Stimulated activated naive CD8-positive, alpha-beta T cell treated with anti-CD3 and anti-CD28 coated beads, Interleukin-15, amount 100 ng/mL, for 72 hours (primary cell): ENCODE measurements at regions not wholly inside any gene's neighbourhood (a gene's known extent, or its start where the extent isn't known, plus 50 kb on each side); places are given as distances from the start of the nearest gene placed in this dataset.

ENCODE experiments used
- ATAC-seq: fragments of 150-1000 bp; cut with Tn5 transposase; 2 replicates; pipeline ENCODE4 v1.10.0; 2021; ENCODE audit warnings: mild to moderate bottlenecking, moderate library complexity
- DNase-seq, 2 donors: peaks; one replicate each; pipeline ENCODE4 v3.0.0; 2021 to 2022
- H3K27ac Mint-ChIP-seq, 2 donors: one replicate each; pipeline ENCODE4 v1.8.0; 2022; ENCODE audit warnings: mild to moderate bottlenecking in 2 of 2, mixed read lengths in 2 of 2, moderate library complexity in 2 of 2
- H3K27me3 Mint-ChIP-seq: one replicate; pipeline ENCODE4 v1.8.0; 2022; ENCODE audit warnings: mixed read lengths
- H3K4me1 Mint-ChIP-seq: one replicate; pipeline ENCODE4 v1.8.0; 2022; ENCODE audit warnings: mild to moderate bottlenecking, mixed read lengths
- H3K4me3 Mint-ChIP-seq, 2 donors: one replicate each; pipeline ENCODE4 v1.8.0; 2022; ENCODE audit warnings: mild to moderate bottlenecking in 2 of 2, mixed read lengths in 2 of 2, moderate library complexity in 1 of 2
- H3K9me3 Mint-ChIP-seq, 2 donors: one replicate each; pipeline ENCODE4 v1.8.0; 2022; ENCODE audit warnings: mixed read lengths in 2 of 2

- H3K4me3 Mint-ChIP-seq: no peak overlapping the region
- H3K9me3 Mint-ChIP-seq: peaks cover 5 to 8% of the 10 kb centered on the region in 2 donors
Measured at GRCh38 chr6:133621751-133622150, 267.2 kb upstream of the TCF21 start.

GRCh38 chr6:133623065-133623464 is 265.8 kb upstream of the TCF21 start:
- Mint-ChIP-seq H3K4me1 (no peaks in the 10 kb centered on the region), H3K27me3 (no peaks in the 10 kb centered on the region), H3K27ac (no peak overlapping the region), H3K4me3 (no peak overlapping the region), H3K9me3 (no peaks in the 10 kb centered on the region)
- ATAC-seq (no peak), DNase-seq (no peak)

More at GRCh38 chr6:133621751-133622150, 267.2 kb upstream of the TCF21 start:
- Mint-ChIP-seq H3K27ac (no peak overlapping the region), H3K27me3 (no peaks in the 10 kb centered on the region), H3K4me1 (no peaks in the 10 kb centered on the region)
- ATAC-seq: no peak
- no peak for DNase-seq

- no peak for DNase-seq
- no peaks in the 10 kb centered on the region for H3K27me3 Mint-ChIP-seq
- ATAC-seq: no peak
- no peaks in the 10 kb centered on the region for H3K4me1 Mint-ChIP-seq
- no peak overlapping the region for H3K4me3 Mint-ChIP-seq
- no peaks in the 10 kb centered on the region for H3K9me3 Mint-ChIP-seq
- no peak overlapping the region for H3K27ac Mint-ChIP-seq
Measured at GRCh38 chr6:133623621-133624020, 265.3 kb upstream of the TCF21 start.

GRCh38 chr6:133626096-133626666 is 262.7 kb upstream of the TCF21 start:
- no peaks in the 10 kb centered on the region for H3K27me3 Mint-ChIP-seq
- no peak overlapping the region for H3K4me3 Mint-ChIP-seq
- no peaks in the 10 kb centered on the region for H3K9me3 Mint-ChIP-seq
- H3K27ac Mint-ChIP-seq: no peak overlapping the region
- no peak for DNase-seq
- ATAC-seq: no peak
- H3K4me1 Mint-ChIP-seq: no peaks in the 10 kb centered on the region

GRCh38 chr6:133629970-133630369 is 258.9 kb upstream of the TCF21 start:
- Mint-ChIP-seq H3K4me3 (no peak overlapping the region), H3K9me3 (no peaks in the 10 kb centered on the region), H3K27me3 (no peaks in the 10 kb centered on the region), H3K4me1 (no peaks in the 10 kb centered on the region), H3K27ac (no peak overlapping the region)
- ATAC-seq (no peak), DNase-seq (no peak)

GRCh38 chr6:133630651-133631050 is 258.3 kb upstream of the TCF21 start:
- no peaks in the 10 kb centered on the region for H3K4me1 Mint-ChIP-seq
- DNase-seq (no peak), ATAC-seq (no peak)
- H3K4me3 Mint-ChIP-seq: no peak overlapping the region
- no peak overlapping the region for H3K27ac Mint-ChIP-seq
- no peaks in the 10 kb centered on the region for H3K9me3 Mint-ChIP-seq
- H3K27me3 Mint-ChIP-seq: no peaks in the 10 kb centered on the region

- Mint-ChIP-seq H3K27ac (no peak overlapping the region), H3K4me1 (no peaks in the 10 kb centered on the region), H3K27me3 (no peaks in the 10 kb centered on the region), H3K4me3 (no peak overlapping the region), H3K9me3 (no peaks in the 10 kb centered on the region)
- DNase-seq (no peak), ATAC-seq (no peak)
Measured at GRCh38 chr6:133631421-133631820, 257.5 kb upstream of the TCF21 start.

GRCh38 chr6:133632206-133632605 is 256.7 kb upstream of the TCF21 start:
- no peaks in the 10 kb centered on the region for H3K9me3 Mint-ChIP-seq
- no peak overlapping the region for H3K27ac Mint-ChIP-seq
- no peaks in the 10 kb centered on the region for H3K4me1 Mint-ChIP-seq
- no peak for DNase-seq
- no peak overlapping the region for H3K4me3 Mint-ChIP-seq
- no peaks in the 10 kb centered on the region for H3K27me3 Mint-ChIP-seq
- ATAC-seq: no peak

- no peaks in the 10 kb centered on the region for H3K4me1 Mint-ChIP-seq
- DNase-seq (no peak), ATAC-seq (no peak)
- no peaks in the 10 kb centered on the region for H3K27me3 Mint-ChIP-seq
- no peak overlapping the region for H3K27ac Mint-ChIP-seq
- no peaks in the 10 kb centered on the region for H3K9me3 Mint-ChIP-seq
- H3K4me3 Mint-ChIP-seq: no peak overlapping the region
Measured at GRCh38 chr6:133632906-133633305, 256.0 kb upstream of the TCF21 start.

- Mint-ChIP-seq H3K4me3 (no peak overlapping the region), H3K9me3 (peaks cover 0 to 4% of the 10 kb centered on the region in 2 donors), H3K4me1 (no peaks in the 10 kb centered on the region), H3K27me3 (no peaks in the 10 kb centered on the region), H3K27ac (no peak overlapping the region)
- no peak for ATAC-seq
- DNase-seq: no peak
Measured at GRCh38 chr6:133634474-133634873, 254.4 kb upstream of the TCF21 start.

GRCh38 chr6:133635447-133635846 is 253.5 kb upstream of the TCF21 start:
- no peaks in the 10 kb centered on the region for H3K4me1 Mint-ChIP-seq
- no peak for DNase-seq
- no peaks in the 10 kb centered on the region for H3K27me3 Mint-ChIP-seq
- no peak for ATAC-seq
- H3K27ac Mint-ChIP-seq: no peak overlapping the region
- peaks cover 0 to 4% of the 10 kb centered on the region in 2 donors for H3K9me3 Mint-ChIP-seq
- no peak overlapping the region for H3K4me3 Mint-ChIP-seq

- ATAC-seq: no peak
- H3K4me3 Mint-ChIP-seq: no peak overlapping the region
- no peak for DNase-seq
- H3K9me3 Mint-ChIP-seq: peaks cover 0 to 4% of the 10 kb centered on the region in 2 donors
- no peaks in the 10 kb centered on the region for H3K27me3 Mint-ChIP-seq
- no peak overlapping the region for H3K27ac Mint-ChIP-seq
- no peaks in the 10 kb centered on the region for H3K4me1 Mint-ChIP-seq
Measured at GRCh38 chr6:133637436-133637835, 251.5 kb upstream of the TCF21 start.

- no peaks in the 10 kb centered on the region for H3K27me3 Mint-ChIP-seq
- H3K9me3 Mint-ChIP-seq: peaks cover 0 to 4% of the 10 kb centered on the region in 2 donors
- no peaks in the 10 kb centered on the region for H3K4me1 Mint-ChIP-seq
- no peak for DNase-seq
- no peak for ATAC-seq
- no peak overlapping the region for H3K27ac Mint-ChIP-seq
- H3K4me3 Mint-ChIP-seq: no peak overlapping the region
Measured at GRCh38 chr6:133637874-133638273, 251.0 kb upstream of the TCF21 start.

GRCh38 chr6:133641104-133641503 is 247.8 kb upstream of the TCF21 start:
- DNase-seq (no peak), ATAC-seq (no peak)
- H3K4me1 Mint-ChIP-seq: no peaks in the 10 kb centered on the region
- H3K9me3 Mint-ChIP-seq: peaks cover 0 to 4% of the 10 kb centered on the region in 2 donors
- H3K27ac Mint-ChIP-seq: no peak overlapping the region
- no peaks in the 10 kb centered on the region for H3K27me3 Mint-ChIP-seq
- no peak overlapping the region for H3K4me3 Mint-ChIP-seq

GRCh38 chr6:133644548-133644891 is 244.4 kb upstream of the TCF21 start:
- no peak for ATAC-seq
- no peaks in the 10 kb centered on the region for H3K4me1 Mint-ChIP-seq
- peaks cover 8% of the 10 kb centered on the region for H3K27me3 Mint-ChIP-seq
- no peak for DNase-seq
- H3K4me3 Mint-ChIP-seq: no peak overlapping the region
- H3K27ac Mint-ChIP-seq: no peak overlapping the region
- H3K9me3 Mint-ChIP-seq: no peaks in the 10 kb centered on the region

GRCh38 chr6:133644892-133645619 is 243.9 kb upstream of the TCF21 start:
- Mint-ChIP-seq H3K4me1 (no peaks in the 10 kb centered on the region), H3K27ac (no peak overlapping the region), H3K4me3 (no peak overlapping the region), H3K9me3 (no peaks in the 10 kb centered on the region), H3K27me3 (peaks cover 8% of the 10 kb centered on the region)
- DNase-seq (no peak), ATAC-seq (no peak)
